PC-9 (cell line): ENCODE measurements at regions not wholly inside any gene's neighbourhood (a gene's known extent, or its start where the extent isn't known, plus 50 kb on each side); places are given as distances from the start of the nearest gene placed in this dataset.

Experiments used
- BruUV-seq: library from RNA; stranded (reverse); fragments of 400-500 nt; replicated peaks from 2 replicates; lab custom pipeline; 2021; lab: Mats Ljungman, UMichigan
- CTCF ChIA-PET: fragments of 300-600 bp; sonication (Branson Sonifier 250); formaldehyde crosslinking; loops from one replicate; lab custom pipeline; 2022; ENCODE audit warnings: antibody characterized with exemption; lab: Charles Lee
- POLR2A ChIA-PET: fragments of 300-600 bp; sonication (Branson Sonifier 250); formaldehyde crosslinking; loops from one replicate; lab custom pipeline; 2022; ENCODE audit warnings: antibody characterized with exemption; ENCODE audit not compliant: unreplicated experiment; lab: Charles Lee
- DNase-seq, 2 experiments: peaks; one replicate each; pipeline versions ENCODE4 v3.0.0 to v3.0.0-alpha.2; 2015 to 2022; ENCODE audit warnings: mixed read lengths in 1 of 2
- H2AFZ ChIP-seq: fragments of 200-600 bp; sonication (generic); 2 replicates; pipeline ENCODE4 v1.8.1; 2017; ENCODE audit warnings: antibody characterized with exemption
- H3F3A ChIP-seq: fragments of 200-600 bp; sonication (generic); 2 replicates; pipeline ENCODE4 v1.8.1; 2017; ENCODE audit warnings: antibody characterized with exemption, mild to moderate bottlenecking, low read depth; ENCODE audit not compliant: insufficient read depth
- H3K27ac ChIP-seq: fragments of 200-600 bp; sonication (generic); 2 replicates; pipeline ENCODE4 v1.6.1; 2016; ENCODE audit warnings: mixed run types
- H3K27me3 ChIP-seq: fragments of 200-600 bp; sonication (generic); 2 replicates; pipeline ENCODE4 v1.6.1; 2016; ENCODE audit warnings: low read depth, mixed run types; ENCODE audit not compliant: insufficient read depth
- H3K36me3 ChIP-seq: fragments of 200-600 bp; sonication (generic); 2 replicates; pipeline ENCODE4 v1.6.1; 2016; ENCODE audit warnings: low read depth, mixed run types
- H3K4me1 ChIP-seq: fragments of 200-600 bp; sonication (generic); replicated peaks from 2 replicates; pipeline ENCODE4 v1.6.1; 2016; ENCODE audit warnings: mixed run types; ENCODE audit not compliant: insufficient read depth
- H3K4me2 ChIP-seq: fragments of 200-600 bp; sonication (generic); 2 replicates; pipeline ENCODE4 v1.6.1; 2017; ENCODE audit warnings: mixed run types
- H3K4me3 ChIP-seq: fragments of 200-600 bp; sonication (generic); 2 replicates; pipeline ENCODE4 v1.6.1; 2016; ENCODE audit warnings: mixed run types
- H3K79me2 ChIP-seq: fragments of 200-600 bp; sonication (generic); 2 replicates; pipeline ENCODE4 v1.6.1; 2017; ENCODE audit warnings: low read depth, mixed run types
- H3K9me2 ChIP-seq: fragments of 200-600 bp; sonication (generic); 2 replicates; pipeline ENCODE4 v1.8.1; 2017; ENCODE audit warnings: mild to moderate bottlenecking; ENCODE audit not compliant: insufficient read depth
- H3K9me3 ChIP-seq: fragments of 200-600 bp; sonication (generic); 2 replicates; pipeline ENCODE4 v1.8.1; 2016; ENCODE audit warnings: low read depth; ENCODE audit not compliant: insufficient read depth
- H4K20me1 ChIP-seq: fragments of 200-600 bp; sonication (generic); 2 replicates; pipeline ENCODE4 v1.8.1; 2017; ENCODE audit not compliant: insufficient read depth
- EZH2 ChIP-seq: fragments of 200-600 bp; sonication (generic); IDR thresholded peaks from 2 replicates; pipeline ENCODE4 v1.8.0; 2017; ENCODE audit warnings: antibody characterized with exemption, low read depth
- intact Hi-C: fragments of 100-400 bp; cut with micrococcal nuclease; formaldehyde crosslinking; loops from one replicate; pipeline ENCODE4 v1.10.0; 2022; ENCODE audit not compliant: unreplicated experiment
- TF ChIP-seq, protein P1 (sequence below): fragments of 200-600 bp; sonication (generic); conservative IDR thresholded peaks from 2 replicates; pipeline ENCODE4 v1.6.1; 2017; ENCODE audit warnings: mixed run types, antibody characterized with exemption, mild to moderate bottlenecking, moderate library complexity

DNA sequence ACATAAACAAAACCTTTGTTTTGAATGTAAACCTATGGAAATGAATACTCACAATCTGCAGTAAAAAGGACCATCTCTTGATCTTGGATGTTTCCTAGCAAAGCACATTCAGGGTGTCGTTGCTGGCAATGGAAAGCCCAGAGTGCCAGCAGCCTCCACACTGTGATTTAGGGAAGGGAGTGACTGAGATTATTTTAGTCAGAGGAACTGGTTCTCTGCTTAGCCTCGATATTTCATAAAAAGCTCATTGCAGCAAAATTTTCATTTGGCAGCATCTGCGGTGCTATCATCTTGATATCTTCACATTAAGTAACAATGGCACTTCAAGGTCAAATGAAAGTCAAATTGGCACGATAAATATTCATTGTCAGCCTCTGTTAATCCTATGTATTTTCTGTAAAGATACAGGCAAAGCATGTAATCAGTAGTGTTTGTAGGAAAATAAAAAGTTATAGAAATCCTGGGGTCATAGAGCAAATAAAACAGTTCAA lies 116.0 kb downstream of the MACIR start:
- POLR2A ChIA-PET: interaction anchor here (0.6 kb wide), 1 partner anchor 111 kb away, joined by 7 read pairs; no protein-coding TSS in a partner anchor
- Histone ChIP-seq H3K27me3 (no peaks in the 10 kb centered on the region), H3K4me2 (no peak overlapping the region), H3K4me1 (peaks cover 7% of the 10 kb centered on the region; the same call in 1 of the 2 replicates), H3K9me2 (no peaks in the 10 kb centered on the region), H3K9me3 (no peaks in the 10 kb centered on the region), H3K36me3 (no peaks in the 10 kb centered on the region), H3K27ac (no peak overlapping the region), H3K4me3 (no peak overlapping the region), H3K79me2 (no peaks in the 10 kb centered on the region), H4K20me1 (no peaks in the 10 kb centered on the region), H3F3A (no peaks in the 10 kb centered on the region), H2AFZ (no peak overlapping the region)
- DNase-seq: no peak
- CTCF ChIA-PET: no interaction called here
- no peak for TF ChIP-seq EZH2
- TF ChIP-seq, protein P1, sequence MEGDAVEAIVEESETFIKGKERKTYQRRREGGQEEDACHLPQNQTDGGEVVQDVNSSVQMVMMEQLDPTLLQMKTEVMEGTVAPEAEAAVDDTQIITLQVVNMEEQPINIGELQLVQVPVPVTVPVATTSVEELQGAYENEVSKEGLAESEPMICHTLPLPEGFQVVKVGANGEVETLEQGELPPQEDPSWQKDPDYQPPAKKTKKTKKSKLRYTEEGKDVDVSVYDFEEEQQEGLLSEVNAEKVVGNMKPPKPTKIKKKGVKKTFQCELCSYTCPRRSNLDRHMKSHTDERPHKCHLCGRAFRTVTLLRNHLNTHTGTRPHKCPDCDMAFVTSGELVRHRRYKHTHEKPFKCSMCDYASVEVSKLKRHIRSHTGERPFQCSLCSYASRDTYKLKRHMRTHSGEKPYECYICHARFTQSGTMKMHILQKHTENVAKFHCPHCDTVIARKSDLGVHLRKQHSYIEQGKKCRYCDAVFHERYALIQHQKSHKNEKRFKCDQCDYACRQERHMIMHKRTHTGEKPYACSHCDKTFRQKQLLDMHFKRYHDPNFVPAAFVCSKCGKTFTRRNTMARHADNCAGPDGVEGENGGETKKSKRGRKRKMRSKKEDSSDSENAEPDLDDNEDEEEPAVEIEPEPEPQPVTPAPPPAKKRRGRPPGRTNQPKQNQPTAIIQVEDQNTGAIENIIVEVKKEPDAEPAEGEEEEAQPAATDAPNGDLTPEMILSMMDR: no peak
- no TSS peak for BruUV-seq
- intact Hi-C loops: no loop called here

DNA sequence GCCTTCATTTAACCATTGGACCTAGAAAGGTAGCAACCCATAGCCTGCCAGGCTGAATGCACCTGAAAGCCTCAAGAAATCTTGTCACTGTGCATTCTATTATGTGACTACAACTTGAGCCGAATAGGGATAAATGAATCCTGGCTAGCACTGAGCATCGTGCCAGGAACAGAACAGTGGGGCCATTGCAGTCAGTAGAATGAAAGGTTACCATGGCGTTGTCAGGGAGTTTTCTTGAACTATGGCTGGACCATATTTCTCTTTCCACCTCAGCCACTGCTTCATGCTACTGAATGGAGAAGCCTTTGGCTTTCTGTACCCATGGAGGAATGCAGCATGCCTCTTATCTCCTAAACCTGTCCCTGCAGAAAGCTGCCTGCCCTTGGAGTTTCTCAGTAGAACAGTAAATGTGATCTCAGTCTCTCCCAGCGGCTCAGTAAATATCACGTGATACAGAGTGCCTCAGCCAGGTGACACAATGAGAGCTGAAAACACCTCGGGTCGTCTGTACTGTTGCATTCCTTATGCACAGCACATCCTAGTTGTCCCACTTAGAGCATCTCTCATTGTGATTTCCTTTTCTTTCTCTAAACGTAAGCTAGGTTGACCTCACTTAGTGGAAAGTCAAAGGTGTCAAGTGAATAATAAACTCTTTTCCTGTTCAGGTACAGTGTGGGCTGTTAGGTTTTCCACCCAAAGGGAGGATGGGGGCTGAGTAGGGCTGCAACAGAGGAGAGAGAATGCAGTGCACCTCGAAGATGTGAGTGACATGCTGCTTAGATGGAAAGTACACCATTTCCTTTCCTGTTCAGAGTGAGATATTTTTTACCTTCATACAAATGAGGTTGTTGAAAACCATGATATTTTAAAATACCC lies 115.3 kb downstream of the MACIR start:
- H3F3A ChIP-seq: no peaks in the 10 kb centered on the region
- DNase-seq: no peak
- H3K27ac ChIP-seq: no peak overlapping the region
- intact Hi-C loops: no loop called here
- no peaks in the 10 kb centered on the region for H3K27me3 ChIP-seq
- H3K36me3 ChIP-seq: no peaks in the 10 kb centered on the region
- H3K4me1 ChIP-seq: peaks cover 7% of the 10 kb centered on the region; the same call in 1 of the 2 replicates
- TF ChIP-seq EZH2: no peak
- TF ChIP-seq, protein P1: no peak
- H3K9me3 ChIP-seq: no peaks in the 10 kb centered on the region
- no peaks in the 10 kb centered on the region for H4K20me1 ChIP-seq
- no peaks in the 10 kb centered on the region for H3K9me2 ChIP-seq
- H3K79me2 ChIP-seq: no peaks in the 10 kb centered on the region
- H2AFZ ChIP-seq: no peak overlapping the region
- CTCF ChIA-PET: no interaction called here
- POLR2A ChIA-PET: interaction anchor here (0.6 kb wide), 1 partner anchor 111 kb away, joined by 7 read pairs; no protein-coding TSS in a partner anchor
- no peak overlapping the region for H3K4me3 ChIP-seq
- no TSS peak for BruUV-seq
- H3K4me2 ChIP-seq: no peak overlapping the region

DNA sequence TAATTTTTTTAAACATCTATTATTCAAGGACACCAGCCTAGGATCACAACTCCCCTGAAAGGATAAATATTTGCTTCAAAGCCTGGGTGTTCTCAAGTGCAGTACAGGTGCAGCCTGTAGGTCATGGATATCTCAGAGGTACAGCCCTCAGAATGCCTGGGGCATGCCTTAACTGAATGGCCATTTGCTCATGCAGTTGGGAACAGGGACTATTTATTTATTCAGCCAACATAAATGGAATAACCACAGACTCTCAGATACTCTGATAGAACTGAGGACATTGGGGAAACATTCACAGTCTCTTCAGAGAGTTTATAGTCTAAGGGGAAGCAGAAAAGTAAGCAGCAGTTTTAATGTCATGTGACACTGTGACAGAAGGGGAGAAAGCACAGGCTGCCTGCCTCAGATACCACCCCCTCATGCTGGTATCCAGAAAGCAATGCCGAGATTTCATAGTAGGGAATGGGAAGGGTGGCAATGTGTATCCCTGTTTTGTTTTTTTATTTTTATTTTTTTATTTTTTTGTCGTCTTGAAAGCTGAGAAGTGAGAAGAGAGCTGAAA lies 112.6 kb downstream of the MACIR start:
- no TSS peak for BruUV-seq
- Histone ChIP-seq H3K27me3 (no peaks in the 10 kb centered on the region), H2AFZ (no peak overlapping the region), H3F3A (no peaks in the 10 kb centered on the region), H3K79me2 (no peaks in the 10 kb centered on the region), H3K9me2 (no peaks in the 10 kb centered on the region), H3K4me1 (peaks cover 7% of the 10 kb centered on the region; the same call in 1 of the 2 replicates), H3K4me3 (no peak overlapping the region), H3K4me2 (no peak overlapping the region), H3K36me3 (no peaks in the 10 kb centered on the region), H4K20me1 (no peaks in the 10 kb centered on the region), H3K27ac (no peak overlapping the region), H3K9me3 (0 out of 2 replicates have a peak, but pooled peaks cover 3% of the 10 kb centered on the region)
- DNase-seq: no peak
- intact Hi-C loops: no loop called here
- ChIA-PET CTCF (no interaction called here), POLR2A (interaction anchor here (0.6 kb wide), 1 partner anchor 14 kb away, joined by 4 read pairs; no protein-coding TSS in a partner anchor)
- TF ChIP-seq EZH2: no peak
- TF ChIP-seq, protein P1: no peak
